IPS-15b (cell line): ENCODE measurements at regions not wholly inside any gene's neighbourhood (a gene's known extent, or its start where the extent isn't known, plus 50 kb on each side); places are given as distances from the start of the nearest gene placed in this dataset.

Source experiments
- H3K27me3 ChIP-seq: one replicate; pipeline ENCODE4 v1.6.1; 2013; ENCODE audit warnings: low read length; ENCODE audit not compliant: control insufficient read depth, insufficient read depth
- H3K36me3 ChIP-seq: one replicate; pipeline ENCODE4 v1.6.1; 2013; ENCODE audit warnings: low read length; ENCODE audit not compliant: control insufficient read depth, insufficient read depth
- H3K4me1 ChIP-seq: one replicate; pipeline ENCODE4 v1.6.1; 2013; ENCODE audit warnings: mild to moderate bottlenecking, low read length; ENCODE audit not compliant: control insufficient read depth, insufficient read depth
- H3K4me3 ChIP-seq: one replicate; pipeline ENCODE4 v1.5.1; 2013; ENCODE audit warnings: low read depth, low read length
- H3K9ac ChIP-seq: one replicate; pipeline ENCODE4 v1.6.1; 2013; ENCODE audit warnings: low read depth, mild to moderate bottlenecking, low read length
- H3K9me3 ChIP-seq: one replicate; pipeline ENCODE4 v1.6.1; 2013; ENCODE audit warnings: mild to moderate bottlenecking, low read length; ENCODE audit not compliant: control insufficient read depth, insufficient read depth

DNA sequence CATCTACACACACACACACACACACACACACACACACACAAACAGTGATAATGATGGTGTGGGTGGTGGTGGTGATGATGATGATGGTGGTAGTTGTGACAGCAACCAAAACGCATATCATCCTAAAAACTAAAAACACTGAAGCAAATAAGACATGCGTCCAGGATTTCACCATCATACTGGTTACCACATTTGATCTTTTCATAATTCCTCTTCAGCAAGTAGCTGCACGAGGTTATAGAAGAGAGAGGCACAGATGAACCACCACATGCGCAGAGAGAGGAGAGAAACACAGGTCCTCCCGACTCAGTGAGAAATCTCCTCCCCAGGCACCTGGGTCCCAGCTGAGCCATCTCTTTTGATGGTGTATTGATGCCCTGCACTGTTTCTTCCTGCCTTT lies 393.3 kb downstream of the METTL4 start:
- Histone ChIP-seq H3K27me3 (no peaks in the 10 kb centered on the region), H3K36me3 (no peaks in the 10 kb centered on the region), H3K4me3 (no peak overlapping the region), H3K9me3 (no peaks in the 10 kb centered on the region), H3K9ac (no peak overlapping the region), H3K4me1 (peaks cover 9% of the 10 kb centered on the region)

DNA sequence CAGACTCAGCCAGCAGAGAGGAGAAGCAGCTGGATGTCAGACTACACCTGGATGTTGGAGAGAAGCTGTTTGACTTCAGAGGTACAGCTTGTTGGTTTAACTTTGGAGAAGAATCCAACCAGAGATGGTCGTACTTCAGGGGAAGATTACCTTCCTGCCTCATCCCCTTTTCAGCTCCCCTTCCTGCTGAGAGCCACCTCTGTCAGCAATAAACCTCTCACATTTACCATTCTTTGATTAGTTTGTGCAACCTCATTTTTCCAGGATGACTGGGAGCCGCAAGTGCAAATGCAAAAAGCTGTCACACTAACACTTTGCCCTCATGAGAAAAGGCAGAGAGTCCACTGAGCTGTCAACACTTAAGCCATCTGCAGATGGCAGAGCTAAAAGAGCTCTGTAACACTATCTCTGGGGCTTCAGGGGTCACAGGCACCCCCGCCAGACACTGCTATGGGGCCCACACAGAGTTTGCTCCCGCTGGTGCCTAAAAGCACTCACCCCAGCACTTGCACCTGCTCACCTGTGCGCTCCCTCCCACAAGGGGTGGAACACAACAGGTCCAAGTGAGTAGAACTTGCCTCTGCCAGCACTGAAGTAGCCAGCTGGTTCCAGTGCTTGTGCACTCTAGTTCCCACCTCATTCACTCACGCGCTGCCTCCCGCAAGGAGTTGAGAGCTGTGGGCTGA lies 391.7 kb downstream of the METTL4 start:
- no peaks in the 10 kb centered on the region for H3K36me3 ChIP-seq
- no peaks in the 10 kb centered on the region for H3K27me3 ChIP-seq
- no peaks in the 10 kb centered on the region for H3K9me3 ChIP-seq
- no peaks in the 10 kb centered on the region for H3K4me1 ChIP-seq
- no peak overlapping the region for H3K4me3 ChIP-seq
- H3K9ac ChIP-seq: no peak overlapping the region

DNA sequence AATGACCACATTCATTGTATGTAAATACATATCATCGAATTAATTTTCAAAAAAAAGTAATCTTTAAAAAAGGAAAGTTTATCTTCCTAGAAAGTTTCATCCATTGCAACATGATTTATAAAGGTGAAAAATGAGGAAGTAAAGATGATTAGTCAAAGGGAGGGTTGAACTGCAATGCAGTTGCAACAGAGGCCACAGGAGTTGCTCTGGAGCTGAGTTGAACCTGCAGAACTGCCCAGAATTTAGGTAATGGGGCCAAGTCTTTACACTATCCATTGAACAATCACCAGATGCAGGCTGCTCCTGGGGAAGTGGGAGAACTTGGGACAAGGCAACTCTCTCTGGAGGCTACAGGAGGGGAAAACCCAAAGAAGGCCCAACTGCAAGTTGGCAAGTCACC lies 390.7 kb downstream of the METTL4 start:
- H3K27me3 ChIP-seq: no peaks in the 10 kb centered on the region
- no peaks in the 10 kb centered on the region for H3K36me3 ChIP-seq
- no peak overlapping the region for H3K9ac ChIP-seq
- no peaks in the 10 kb centered on the region for H3K9me3 ChIP-seq
- no peaks in the 10 kb centered on the region for H3K4me1 ChIP-seq
- no peak overlapping the region for H3K4me3 ChIP-seq

GRCh38 chr18:2183432-2183831 lies 387.9 kb downstream of the METTL4 start:
- no peaks in the 10 kb centered on the region for H3K4me1 ChIP-seq
- no peak overlapping the region for H3K9ac ChIP-seq
- H3K4me3 ChIP-seq: no peak overlapping the region
- no peaks in the 10 kb centered on the region for H3K27me3 ChIP-seq
- H3K9me3 ChIP-seq: no peaks in the 10 kb centered on the region
- H3K36me3 ChIP-seq: no peaks in the 10 kb centered on the region

GRCh38 chr18:2186967-2187366 lies 384.3 kb downstream of the METTL4 start:
- no peak overlapping the region for H3K9ac ChIP-seq
- no peaks in the 10 kb centered on the region for H3K4me1 ChIP-seq
- H3K9me3 ChIP-seq: no peaks in the 10 kb centered on the region
- H3K4me3 ChIP-seq: no peak overlapping the region
- H3K36me3 ChIP-seq: no peaks in the 10 kb centered on the region
- H3K27me3 ChIP-seq: no peaks in the 10 kb centered on the region

DNA sequence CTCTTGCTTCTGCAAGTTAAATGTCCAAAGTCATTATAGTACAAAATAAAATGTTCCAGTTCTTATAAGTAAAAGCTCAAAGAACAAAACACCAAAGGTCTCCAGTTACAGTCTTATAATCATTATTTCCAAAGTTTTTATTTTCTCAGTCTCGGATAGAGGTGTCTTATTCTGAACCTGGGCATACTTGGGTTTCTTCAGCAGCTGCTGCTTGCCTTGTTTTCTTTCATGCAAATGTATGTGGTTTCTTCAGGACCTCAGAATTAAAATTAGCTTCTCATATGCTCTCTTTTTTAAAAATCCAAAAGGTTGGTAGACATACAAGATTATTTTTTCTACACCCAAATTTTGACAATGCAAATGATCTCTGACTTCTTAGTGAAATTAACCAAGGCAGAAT lies 383.0 kb downstream of the METTL4 start:
- H3K9me3 ChIP-seq: no peaks in the 10 kb centered on the region
- H3K9ac ChIP-seq: no peak overlapping the region
- no peak overlapping the region for H3K4me3 ChIP-seq
- H3K27me3 ChIP-seq: no peaks in the 10 kb centered on the region
- no peaks in the 10 kb centered on the region for H3K4me1 ChIP-seq
- H3K36me3 ChIP-seq: no peaks in the 10 kb centered on the region

DNA sequence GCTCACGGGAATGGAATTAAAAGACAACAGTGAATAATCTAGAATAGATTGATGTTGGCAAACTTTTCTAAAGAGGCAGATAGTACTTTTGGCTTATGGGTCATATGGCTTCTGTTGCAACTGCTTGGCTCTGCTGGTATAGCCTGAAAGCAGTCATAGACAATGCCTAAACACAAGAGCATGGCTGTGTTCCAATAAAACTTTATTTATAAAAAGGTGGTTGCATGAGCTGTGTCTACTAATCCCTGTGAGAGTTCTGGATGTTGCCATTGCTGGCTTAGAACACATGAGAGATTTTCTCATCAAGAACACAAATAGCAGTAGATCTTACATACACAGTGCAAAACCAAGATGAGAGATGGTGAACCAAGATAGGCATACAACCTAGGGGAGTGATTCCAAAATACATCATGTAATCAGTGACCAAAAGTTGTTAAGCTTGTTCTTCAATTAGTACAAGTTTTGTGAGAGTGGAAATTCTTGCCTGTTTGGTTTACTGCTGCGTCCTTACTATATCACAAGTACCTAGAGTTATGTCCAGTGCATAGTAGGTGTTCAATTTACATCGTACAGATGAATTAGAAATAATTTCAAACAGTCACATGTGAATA lies 380.0 kb downstream of the METTL4 start:
- Histone ChIP-seq H3K27me3 (no peaks in the 10 kb centered on the region), H3K9me3 (no peaks in the 10 kb centered on the region), H3K4me3 (no peak overlapping the region), H3K9ac (no peak overlapping the region), H3K36me3 (no peaks in the 10 kb centered on the region), H3K4me1 (no peaks in the 10 kb centered on the region)

DNA sequence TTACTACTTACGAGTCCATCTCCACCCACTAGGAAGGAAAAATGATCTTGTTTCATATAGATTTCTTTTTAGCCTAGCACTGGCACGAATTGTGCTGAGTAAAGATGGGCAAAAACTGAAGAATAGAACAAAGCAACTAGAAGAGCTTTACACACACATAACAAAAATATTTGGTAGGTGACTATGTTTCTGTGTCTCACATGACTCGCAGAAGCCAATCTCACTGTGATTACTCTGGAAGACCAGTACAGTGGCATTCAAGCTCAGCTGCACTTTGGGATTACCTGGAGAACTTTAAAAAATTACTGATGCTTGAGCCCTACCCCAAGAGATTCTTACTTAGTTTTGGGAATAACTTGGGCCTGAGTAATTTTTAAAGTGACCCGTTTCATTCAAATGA lies 378.7 kb downstream of the METTL4 start:
- no peaks in the 10 kb centered on the region for H3K4me1 ChIP-seq
- no peaks in the 10 kb centered on the region for H3K27me3 ChIP-seq

GRCh38 chr18:2197946-2198345 lies 373.4 kb downstream of the METTL4 start:
- Histone ChIP-seq H3K9ac (no peak overlapping the region), H3K36me3 (no peaks in the 10 kb centered on the region), H3K9me3 (no peaks in the 10 kb centered on the region), H3K27me3 (no peaks in the 10 kb centered on the region), H3K4me1 (no peaks in the 10 kb centered on the region), H3K4me3 (no peak overlapping the region)

More for the DNA sequence above, 378.7 kb downstream of the METTL4 start:
- no peak overlapping the region for H3K4me3 ChIP-seq
- no peaks in the 10 kb centered on the region for H3K36me3 ChIP-seq
- H3K9ac ChIP-seq: no peak overlapping the region
- no peaks in the 10 kb centered on the region for H3K9me3 ChIP-seq

DNA sequence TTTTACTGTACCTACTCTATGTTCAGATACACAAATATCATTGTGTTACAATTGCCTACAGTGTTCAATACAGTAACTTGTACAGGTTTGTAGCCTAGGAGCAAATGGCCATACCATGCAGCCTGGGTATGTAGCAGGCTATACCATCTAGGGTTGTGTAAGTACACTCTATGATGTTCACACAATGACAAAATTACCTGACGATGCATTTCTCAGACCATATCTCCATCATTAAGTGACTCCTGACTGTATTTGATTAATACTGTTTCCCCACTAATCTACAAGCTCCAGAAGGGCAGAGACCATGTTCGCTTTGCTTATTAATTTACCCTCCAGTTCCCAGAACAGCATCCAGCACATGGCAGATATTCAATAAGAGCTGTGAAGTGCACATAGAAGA lies 372.2 kb downstream of the METTL4 start:
- H3K4me1 ChIP-seq: no peaks in the 10 kb centered on the region
- H3K27me3 ChIP-seq: no peaks in the 10 kb centered on the region
- H3K9me3 ChIP-seq: no peaks in the 10 kb centered on the region
- no peak overlapping the region for H3K9ac ChIP-seq
- H3K4me3 ChIP-seq: no peak overlapping the region
- H3K36me3 ChIP-seq: no peaks in the 10 kb centered on the region

- no peaks in the 10 kb centered on the region for H3K27me3 ChIP-seq
- H3K9me3 ChIP-seq: no peaks in the 10 kb centered on the region
- H3K9ac ChIP-seq: no peak overlapping the region
- H3K36me3 ChIP-seq: no peaks in the 10 kb centered on the region
- no peaks in the 10 kb centered on the region for H3K4me1 ChIP-seq
- no peak overlapping the region for H3K4me3 ChIP-seq
Measured at GRCh38 chr18:2201036-2201600, 370.2 kb downstream of the METTL4 start.

GRCh38 chr18:2204736-2205135 lies 366.6 kb downstream of the METTL4 start:
- no peak overlapping the region for H3K4me3 ChIP-seq
- H3K9me3 ChIP-seq: no peaks in the 10 kb centered on the region
- no peak overlapping the region for H3K9ac ChIP-seq

More at GRCh38 chr18:2204736-2205135, 366.6 kb downstream of the METTL4 start:
- no peaks in the 10 kb centered on the region for H3K4me1 ChIP-seq
- no peaks in the 10 kb centered on the region for H3K27me3 ChIP-seq
- H3K36me3 ChIP-seq: no peaks in the 10 kb centered on the region
